H9 (cell line): ENCODE measurements at regions not wholly inside any gene's neighbourhood (a gene's known extent, or its start where the extent isn't known, plus 50 kb on each side); places are given as distances from the start of the nearest gene placed in this dataset.

Experiments
- DNase-seq: peaks from one replicate; pipeline ENCODE4 v3.0.0-alpha.2; 2017
- H2AFZ ChIP-seq: one replicate; pipeline ENCODE4 v1.6.1; 2013; ENCODE audit warnings: mild to moderate bottlenecking, low read length, control low read depth, moderate library complexity
- H2AK5ac ChIP-seq: 2 replicates; pipeline ENCODE4 v1.6.1; 2013; ENCODE audit warnings: low read length, control low read depth, mixed read lengths; ENCODE audit not compliant: insufficient read length
- H2BK120ac ChIP-seq: one replicate; pipeline ENCODE4 v1.6.1; 2013; ENCODE audit warnings: low read depth, mild to moderate bottlenecking, low read length, control low read depth, inconsistent platforms; ENCODE audit not compliant: poor library complexity, severe bottlenecking
- H2BK12ac ChIP-seq: 2 replicates; pipeline ENCODE4 v1.6.1; 2013; ENCODE audit warnings: low read length, control low read depth, mixed read lengths, low read depth; ENCODE audit not compliant: insufficient read length
- H2BK15ac ChIP-seq: 2 replicates; pipeline ENCODE4 v1.6.1; 2013; ENCODE audit warnings: low read depth, low read length, control low read depth
- H2BK20ac ChIP-seq: one replicate; pipeline ENCODE4 v1.6.1; 2013; ENCODE audit warnings: low read depth, mild to moderate bottlenecking, low read length, control low read depth, inconsistent platforms; ENCODE audit not compliant: poor library complexity, severe bottlenecking
- H2BK5ac ChIP-seq: 2 replicates; pipeline ENCODE4 v1.6.1; 2013; ENCODE audit warnings: low read length, control low read depth, mixed read lengths; ENCODE audit not compliant: insufficient read length
- H3K14ac ChIP-seq: 2 replicates; pipeline ENCODE4 v1.6.1; 2013; ENCODE audit warnings: low read length, control low read depth; ENCODE audit not compliant: insufficient read depth
- H3K18ac ChIP-seq: 2 replicates; pipeline ENCODE4 v1.6.1; 2013; ENCODE audit warnings: low read depth, mild to moderate bottlenecking, mixed read lengths, low read length, control low read depth; ENCODE audit not compliant: insufficient read length
- H3K23ac ChIP-seq: 2 replicates; pipeline ENCODE4 v1.6.1; 2013; ENCODE audit warnings: low read length, control low read depth, mixed read lengths, low read depth; ENCODE audit not compliant: insufficient read length
- H3K23me2 ChIP-seq: 2 replicates; pipeline ENCODE4 v1.6.1; 2013; ENCODE audit warnings: low read depth, mild to moderate bottlenecking, mixed read lengths, low read length, control low read depth; ENCODE audit not compliant: insufficient read length, poor library complexity, severe bottlenecking
- H3K27ac ChIP-seq: 2 replicates; pipeline ENCODE4 v1.5.1; 2013; ENCODE audit warnings: low read length, control low read depth, mixed read lengths, low read depth; ENCODE audit not compliant: insufficient read length
- H3K27me3 ChIP-seq: 2 replicates; pipeline ENCODE4 v1.6.1; 2013; ENCODE audit warnings: low read length, control low read depth, inconsistent platforms; ENCODE audit not compliant: insufficient read depth
- H3K4ac ChIP-seq: 2 replicates; pipeline ENCODE4 v1.6.1; 2013; ENCODE audit warnings: low read depth, mild to moderate bottlenecking, control low read depth, inconsistent platforms, low read length, moderate library complexity
- H3K4me1 ChIP-seq: 2 replicates; pipeline ENCODE4 v1.6.1; 2013; ENCODE audit warnings: low read length, control low read depth, inconsistent platforms; ENCODE audit not compliant: insufficient read depth
- H3K4me2 ChIP-seq: 2 replicates; pipeline ENCODE4 v1.6.1; 2013; ENCODE audit warnings: low read length, control low read depth, mixed read lengths; ENCODE audit not compliant: insufficient read length, insufficient read depth
- H3K56ac ChIP-seq: 2 replicates; pipeline ENCODE4 v1.6.1; 2013; ENCODE audit warnings: low read depth, mild to moderate bottlenecking, mixed read lengths, low read length, control low read depth; ENCODE audit not compliant: insufficient read length
- H3K79me1 ChIP-seq: 2 replicates; pipeline ENCODE4 v1.6.1; 2013; ENCODE audit warnings: low read depth, mild to moderate bottlenecking, moderate library complexity, low read length, control low read depth, inconsistent platforms; ENCODE audit not compliant: insufficient read depth, poor library complexity, severe bottlenecking
- H3K79me2 ChIP-seq: 2 replicates; pipeline ENCODE4 v1.6.1; 2013; ENCODE audit warnings: low read length, control low read depth, inconsistent platforms; ENCODE audit not compliant: insufficient read depth
- H3K9ac ChIP-seq: 2 replicates; pipeline ENCODE4 v1.6.1; 2013; ENCODE audit warnings: low read length, control low read depth, mixed read lengths; ENCODE audit not compliant: insufficient read length; ENCODE audit errors: extremely low read depth
- H3K9me3 ChIP-seq: one replicate; pipeline ENCODE4 v1.6.1; 2013; ENCODE audit warnings: low read depth, low read length, inconsistent platforms; ENCODE audit not compliant: control insufficient read depth
- H3T11ph ChIP-seq: one replicate; pipeline ENCODE4 v1.6.1; 2013; ENCODE audit warnings: mild to moderate bottlenecking, low read length, control low read depth, inconsistent platforms
- H4K20me1 ChIP-seq: one replicate; pipeline ENCODE4 v1.6.1; 2013; ENCODE audit not compliant: control insufficient read depth, insufficient read length, insufficient read depth
- H4K5ac ChIP-seq: 2 replicates; pipeline ENCODE4 v1.6.1; 2013; ENCODE audit warnings: low read depth, mild to moderate bottlenecking, mixed read lengths, low read length, control low read depth; ENCODE audit not compliant: insufficient read length
- H4K8ac ChIP-seq: replicated peaks from 2 replicates; pipeline ENCODE4 v1.6.1; 2013; ENCODE audit warnings: low read length, control low read depth, mixed read lengths, low read depth; ENCODE audit not compliant: insufficient read length
- H4K91ac ChIP-seq: 2 replicates; pipeline ENCODE4 v1.6.1; 2013; ENCODE audit warnings: low read depth, mild to moderate bottlenecking, moderate library complexity, mixed read lengths, low read length, control low read depth; ENCODE audit not compliant: insufficient read length
- H3K27ac Mint-ChIP-seq, 3 experiments: 2 replicates in 2 of 3; 3 replicates in 1 of 3; pipeline ENCODE4 v1.8.0; 2020 to 2021; ENCODE audit warnings: mixed read lengths in 3 of 3, mild to moderate bottlenecking in 1 of 3, moderate library complexity in 1 of 3
- H3K27me3 Mint-ChIP-seq: 2 replicates; pipeline ENCODE4 v1.8.0; 2021; ENCODE audit warnings: low read depth, mild to moderate bottlenecking, moderate library complexity, mixed read lengths
- H3K36me3 Mint-ChIP-seq, 3 experiments: 2 replicates in 2 of 3; 3 replicates in 1 of 3; pipeline ENCODE4 v1.8.0; 2020 to 2021; ENCODE audit warnings: low read depth in 3 of 3, mixed read lengths in 3 of 3; ENCODE audit not compliant: insufficient read depth in 1 of 3
- H3K4me1 Mint-ChIP-seq, 2 experiments: 2 replicates each; pipeline ENCODE4 v1.8.0; 2020; ENCODE audit warnings: mixed read lengths in 2 of 2
- H3K4me3 Mint-ChIP-seq, 2 experiments: 2 replicates in 1 of 2; 3 replicates in 1 of 2; pipeline ENCODE4 v1.8.0; 2020 to 2021; ENCODE audit warnings: mild to moderate bottlenecking in 2 of 2, mixed read lengths in 2 of 2, moderate library complexity in 1 of 2
- H3K9me3 Mint-ChIP-seq, 2 experiments: 2 replicates in 1 of 2; 3 replicates in 1 of 2; pipeline ENCODE4 v1.8.0; 2020; ENCODE audit warnings: mild to moderate bottlenecking in 2 of 2, mixed read lengths in 2 of 2, moderate library complexity in 1 of 2
- TF ChIP-seq, protein P1 (sequence below): fragments of 200-600 bp; sonication (generic); conservative IDR thresholded peaks from 3 replicates; pipeline ENCODE4 v1.8.0; 2021; ENCODE audit warnings: antibody characterized with exemption, mild to moderate bottlenecking

DNA sequence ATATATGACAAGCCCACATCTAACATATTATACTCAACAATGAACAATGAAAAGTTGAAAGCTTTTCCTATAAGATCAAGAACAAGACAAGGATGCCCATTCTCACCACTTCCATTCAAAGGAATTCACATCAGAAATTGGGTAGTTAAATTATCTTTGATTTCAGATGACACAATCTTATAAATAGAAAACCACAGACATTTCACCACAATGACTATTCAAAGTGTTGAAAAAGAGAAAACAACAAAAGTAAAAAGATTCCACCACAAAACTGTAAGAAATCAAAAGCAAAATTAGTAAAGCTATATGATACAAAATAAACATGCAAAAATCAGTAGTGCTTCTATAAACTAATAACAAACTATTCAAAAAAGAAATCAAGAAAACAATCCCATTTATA lies 279.7 kb upstream of the MYT1L start:
- TF ChIP-seq, protein P1, sequence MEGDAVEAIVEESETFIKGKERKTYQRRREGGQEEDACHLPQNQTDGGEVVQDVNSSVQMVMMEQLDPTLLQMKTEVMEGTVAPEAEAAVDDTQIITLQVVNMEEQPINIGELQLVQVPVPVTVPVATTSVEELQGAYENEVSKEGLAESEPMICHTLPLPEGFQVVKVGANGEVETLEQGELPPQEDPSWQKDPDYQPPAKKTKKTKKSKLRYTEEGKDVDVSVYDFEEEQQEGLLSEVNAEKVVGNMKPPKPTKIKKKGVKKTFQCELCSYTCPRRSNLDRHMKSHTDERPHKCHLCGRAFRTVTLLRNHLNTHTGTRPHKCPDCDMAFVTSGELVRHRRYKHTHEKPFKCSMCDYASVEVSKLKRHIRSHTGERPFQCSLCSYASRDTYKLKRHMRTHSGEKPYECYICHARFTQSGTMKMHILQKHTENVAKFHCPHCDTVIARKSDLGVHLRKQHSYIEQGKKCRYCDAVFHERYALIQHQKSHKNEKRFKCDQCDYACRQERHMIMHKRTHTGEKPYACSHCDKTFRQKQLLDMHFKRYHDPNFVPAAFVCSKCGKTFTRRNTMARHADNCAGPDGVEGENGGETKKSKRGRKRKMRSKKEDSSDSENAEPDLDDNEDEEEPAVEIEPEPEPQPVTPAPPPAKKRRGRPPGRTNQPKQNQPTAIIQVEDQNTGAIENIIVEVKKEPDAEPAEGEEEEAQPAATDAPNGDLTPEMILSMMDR: no peak
- no peak overlapping the region for H3K27ac Mint-ChIP-seq
- Histone ChIP-seq H2BK120ac (no peak overlapping the region), H3K4ac (no peak overlapping the region), H3K27me3 (no peaks in the 10 kb centered on the region), H3K14ac (no peak overlapping the region), H4K20me1 (no peaks in the 10 kb centered on the region), H3K18ac (no peak overlapping the region), H2BK5ac (no peak overlapping the region), H3K4me2 (no peak overlapping the region), H4K91ac (no peak overlapping the region), H4K8ac (no peak overlapping the region), H2BK12ac (no peak overlapping the region), H3K79me2 (no peaks in the 10 kb centered on the region), H2BK15ac (no peak overlapping the region), H3K4me1 (no peaks in the 10 kb centered on the region), H2AFZ (no peak overlapping the region), H3T11ph (no peak overlapping the region), H3K9ac (no peak overlapping the region), H2AK5ac (no peak overlapping the region), H3K9me3 (no peaks in the 10 kb centered on the region), H3K23me2 (peaks cover 6% of the 10 kb centered on the region), H3K27ac (no peak overlapping the region), H3K79me1 (no peaks in the 10 kb centered on the region), H4K5ac (no peak overlapping the region), H3K56ac (no peak overlapping the region), H3K23ac (no peak overlapping the region), H2BK20ac (no peak overlapping the region)
- peaks cover 12% of the 10 kb centered on the region for H3K27me3 Mint-ChIP-seq
- H3K4me3 Mint-ChIP-seq: no peak overlapping the region
- H3K4me1 Mint-ChIP-seq: peaks cover 10 to 19% of the 10 kb centered on the region in 2 experiments
- peaks cover 4 to 6% of the 10 kb centered on the region in 2 experiments; a peak in 4 of 5 replicates for H3K9me3 Mint-ChIP-seq
- H3K36me3 Mint-ChIP-seq: peaks cover 0 to 5% (median 0%) of the 10 kb centered on the region in 3 experiments; a peak in 3 of 7 replicates
- no peak for DNase-seq
